Suprapubic skin (tissue), 4 donors: ENCODE measurements at regions not wholly inside any gene's neighbourhood (a gene's known extent, or its start where the extent isn't known, plus 50 kb on each side); places are given as distances from the start of the nearest gene placed in this dataset.
"Not testable (repeated sequence)": the region's sequence is repeated elsewhere in the genome, so short reads cannot be mapped to it uniquely, and the experiment has no call there.

ENCODE experiments used
- DNase-seq, 2 donors: peaks; one replicate each; pipeline ENCODE4 v3.0.0-alpha.2; 2019; ENCODE audit warnings: low spot score in 2 of 2
- H3K27ac ChIP-seq: fragments of 200-600 bp; sonication (generic); one replicate; pipeline ENCODE4 v1.5.1; 2019
- H3K27me3 ChIP-seq: fragments of 200-600 bp; sonication (generic); one replicate; pipeline ENCODE4 v1.5.1; 2019
- H3K36me3 ChIP-seq: fragments of 200-600 bp; sonication (generic); one replicate; pipeline ENCODE4 v1.5.1; 2019
- H3K4me1 ChIP-seq: fragments of 200-600 bp; sonication (generic); one replicate; pipeline ENCODE4 v1.5.1; 2019
- H3K4me3 ChIP-seq: fragments of 200-600 bp; sonication (generic); one replicate; pipeline ENCODE4 v1.5.1; 2019; ENCODE audit warnings: mild to moderate bottlenecking
- H3K9me3 ChIP-seq: fragments of 200-600 bp; sonication (generic); one replicate; pipeline ENCODE4 v1.5.1; 2019
- EP300 ChIP-seq: sonication (generic); formaldehyde crosslinking; IDR thresholded peaks from one replicate; pipeline ENCODE4 v1.6.1; 2017; ENCODE audit warnings: antibody characterized with exemption
- POLR2A ChIP-seq, 2 donors: fragments of 450-650 bp; IDR thresholded peaks; one replicate each; pipeline ENCODE4 v1.6.1; 2017; ENCODE audit warnings: antibody characterized with exemption in 2 of 2, mild to moderate bottlenecking in 2 of 2, moderate library complexity in 2 of 2
- POLR2AphosphoS5 ChIP-seq, 3 donors: sonication (generic); formaldehyde crosslinking; IDR thresholded peaks; one replicate each; pipeline ENCODE4 v1.6.1; 2017; ENCODE audit warnings: antibody characterized with exemption in 3 of 3
- WGBS: methylation state at CpG from one replicate; pipeline ENCODE4 v1.1.5; 2018; 5-methylcytosine and 5-hydroxymethylcytosine counted together
- TF ChIP-seq, protein P1 (sequence below), 2 donors: fragments of 200-600 bp in 1 of 2; fragments of 450-650 bp in 1 of 2; sonication (generic) in 1 of 2; IDR thresholded peaks; one replicate each; pipeline ENCODE4 v1.5.1; 2016 to 2019; ENCODE audit warnings: antibody characterized with exemption in 2 of 2, mild to moderate bottlenecking in 1 of 2, moderate library complexity in 1 of 2

DNA sequence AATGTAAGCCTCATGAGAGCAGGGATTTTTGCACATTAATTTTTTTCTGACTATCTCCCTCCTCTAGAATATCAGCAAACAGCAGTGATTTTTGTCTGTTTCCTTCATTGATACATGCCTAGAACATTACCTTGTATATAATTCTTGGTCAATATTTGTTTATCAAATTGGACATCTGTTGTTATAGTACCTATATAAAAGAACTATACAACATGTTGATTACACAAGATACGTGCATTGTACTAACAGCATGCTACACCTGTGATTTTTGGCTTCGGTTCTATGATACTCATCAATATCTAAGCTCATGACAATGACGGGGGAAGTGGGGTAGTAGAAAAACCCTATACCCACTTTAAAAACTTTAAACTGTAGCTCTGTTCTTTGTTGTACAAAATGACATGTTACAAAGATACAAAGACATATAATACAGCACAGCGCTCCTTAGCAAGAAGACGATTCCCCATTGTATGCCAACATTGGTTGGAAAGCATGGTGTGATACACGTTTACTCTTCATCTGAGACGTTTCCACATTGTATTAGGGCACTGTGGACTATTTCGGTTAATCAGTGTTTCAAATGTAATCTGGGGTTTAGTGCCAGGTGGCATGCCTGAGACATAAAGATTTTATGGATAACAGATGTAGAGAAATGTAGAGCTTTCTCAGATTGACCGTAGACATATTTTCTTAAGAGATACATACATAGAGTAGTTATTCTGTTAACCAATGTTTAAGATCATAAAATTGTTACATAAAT, 70.5 kb upstream of the FOXP2 start:
- H3K36me3 ChIP-seq: no peaks in the 10 kb centered on the region
- no peak for DNase-seq
- WGBS: 89% methylated on average over 9 of the region's 9 CpGs
- no peaks in the 10 kb centered on the region for H3K27me3 ChIP-seq
- H3K27ac ChIP-seq: no peak overlapping the region
- TF ChIP-seq, protein P1, sequence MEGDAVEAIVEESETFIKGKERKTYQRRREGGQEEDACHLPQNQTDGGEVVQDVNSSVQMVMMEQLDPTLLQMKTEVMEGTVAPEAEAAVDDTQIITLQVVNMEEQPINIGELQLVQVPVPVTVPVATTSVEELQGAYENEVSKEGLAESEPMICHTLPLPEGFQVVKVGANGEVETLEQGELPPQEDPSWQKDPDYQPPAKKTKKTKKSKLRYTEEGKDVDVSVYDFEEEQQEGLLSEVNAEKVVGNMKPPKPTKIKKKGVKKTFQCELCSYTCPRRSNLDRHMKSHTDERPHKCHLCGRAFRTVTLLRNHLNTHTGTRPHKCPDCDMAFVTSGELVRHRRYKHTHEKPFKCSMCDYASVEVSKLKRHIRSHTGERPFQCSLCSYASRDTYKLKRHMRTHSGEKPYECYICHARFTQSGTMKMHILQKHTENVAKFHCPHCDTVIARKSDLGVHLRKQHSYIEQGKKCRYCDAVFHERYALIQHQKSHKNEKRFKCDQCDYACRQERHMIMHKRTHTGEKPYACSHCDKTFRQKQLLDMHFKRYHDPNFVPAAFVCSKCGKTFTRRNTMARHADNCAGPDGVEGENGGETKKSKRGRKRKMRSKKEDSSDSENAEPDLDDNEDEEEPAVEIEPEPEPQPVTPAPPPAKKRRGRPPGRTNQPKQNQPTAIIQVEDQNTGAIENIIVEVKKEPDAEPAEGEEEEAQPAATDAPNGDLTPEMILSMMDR (IDR thresholded peaks at IDR 0.05): no peak
- TF ChIP-seq POLR2AphosphoS5 (IDR thresholded peaks at IDR 0.05) (no peak), POLR2A (IDR thresholded peaks at IDR 0.05) (no peak), EP300 (no peak)
- no peak overlapping the region for H3K4me3 ChIP-seq
- no peaks in the 10 kb centered on the region for H3K9me3 ChIP-seq
- H3K4me1 ChIP-seq: no peaks in the 10 kb centered on the region

DNA sequence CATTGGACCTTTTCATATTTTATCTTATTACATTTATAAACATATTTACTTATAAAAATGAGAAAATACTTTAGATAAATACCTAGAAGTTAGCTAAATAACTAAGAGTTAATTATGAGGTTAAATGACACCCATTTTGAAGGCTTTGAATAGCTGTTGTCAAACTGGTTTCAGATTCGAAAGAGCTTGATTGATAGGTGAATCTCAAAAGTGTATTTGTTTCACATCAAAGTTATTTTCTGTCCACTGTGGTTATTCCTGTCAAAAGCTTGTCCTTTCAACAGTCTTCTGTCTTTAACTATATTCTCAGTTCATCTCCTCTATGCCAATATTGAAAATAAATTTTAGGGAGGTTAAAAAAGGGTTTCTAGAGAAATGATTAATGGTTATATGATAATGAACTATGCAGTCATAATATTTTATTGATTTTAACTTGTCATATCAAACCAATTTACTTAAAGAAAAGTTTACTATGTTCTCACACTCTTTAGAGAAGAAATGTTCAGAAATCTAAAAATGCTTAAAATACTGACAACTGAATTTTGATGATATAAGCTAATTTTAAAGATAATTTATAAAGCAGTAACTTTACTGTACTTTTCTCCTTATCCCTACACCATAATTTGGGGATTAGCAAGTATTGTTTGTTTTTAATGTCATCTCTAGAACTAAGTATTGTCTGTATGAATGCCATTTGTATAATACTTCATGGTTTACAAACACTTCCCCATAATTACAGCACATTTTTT, 72.0 kb upstream of the FOXP2 start:
- WGBS: 41% methylated on average over 1 of the region's 1 CpG
- TF ChIP-seq, protein P1 (IDR thresholded peaks at IDR 0.05): no peak
- no peak for TF ChIP-seq POLR2A (IDR thresholded peaks at IDR 0.05)
- no peak for TF ChIP-seq POLR2AphosphoS5 (IDR thresholded peaks at IDR 0.05)
- TF ChIP-seq EP300: no peak
- Histone ChIP-seq H3K36me3 (no peaks in the 10 kb centered on the region), H3K4me3 (no peak overlapping the region), H3K4me1 (no peaks in the 10 kb centered on the region), H3K27ac (no peak overlapping the region), H3K9me3 (no peaks in the 10 kb centered on the region), H3K27me3 (no peaks in the 10 kb centered on the region)
- DNase-seq: no peak

DNA sequence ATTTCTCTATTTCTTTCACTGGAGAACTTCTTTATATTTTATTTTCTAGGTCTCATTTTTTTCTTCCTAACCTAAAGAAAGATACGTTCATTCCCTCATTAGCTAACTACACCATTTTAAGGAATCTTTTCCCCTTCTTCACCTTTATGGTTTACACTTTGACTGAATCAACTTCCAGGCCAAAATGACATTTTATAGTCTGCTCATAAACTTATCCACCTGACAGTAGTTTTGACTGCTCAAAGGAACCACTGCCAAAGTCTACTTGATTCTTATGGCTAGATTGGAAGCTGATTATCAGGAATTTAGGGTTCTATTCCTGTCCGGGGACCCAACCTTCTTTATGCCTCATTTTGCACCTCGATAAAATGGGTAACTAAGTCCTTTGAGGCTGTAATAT, 73.0 kb upstream of the FOXP2 start:
- DNase-seq: no peak
- Histone ChIP-seq H3K4me1 (no peaks in the 10 kb centered on the region), H3K27me3 (no peaks in the 10 kb centered on the region), H3K4me3 (no peak overlapping the region), H3K36me3 (no peaks in the 10 kb centered on the region), H3K27ac (no peak overlapping the region), H3K9me3 (no peaks in the 10 kb centered on the region)
- TF ChIP-seq POLR2AphosphoS5 (IDR thresholded peaks at IDR 0.05) (no peak), EP300 (no peak), POLR2A (IDR thresholded peaks at IDR 0.05) (no peak)
- TF ChIP-seq, protein P1 (IDR thresholded peaks at IDR 0.05): no peak
- 91% methylated on average over 3 of the region's 3 CpGs for WGBS

- Histone ChIP-seq H3K27ac (no peak overlapping the region), H3K9me3 (no peaks in the 10 kb centered on the region), H3K4me3 (no peak overlapping the region), H3K36me3 (no peaks in the 10 kb centered on the region), H3K27me3 (no peaks in the 10 kb centered on the region), H3K4me1 (no peaks in the 10 kb centered on the region)
- WGBS: 69% methylated on average over 1 of the region's 1 CpG
- DNase-seq: no peak
- TF ChIP-seq POLR2AphosphoS5 (IDR thresholded peaks at IDR 0.05) (no peak), POLR2A (IDR thresholded peaks at IDR 0.05) (no peak), EP300 (no peak)
- TF ChIP-seq, protein P1 (IDR thresholded peaks at IDR 0.05): no peak
These were observed 79.6 kb upstream of the FOXP2 start for GRCh38 chr7:114334989-114335388.

- H3K27me3 ChIP-seq, H3K27ac ChIP-seq, H3K4me3 ChIP-seq, H3K4me1 ChIP-seq, DNase-seq, H3K36me3 ChIP-seq, H3K9me3 ChIP-seq: not testable (repeated sequence)
- 87% methylated on average over 10 of the region's 10 CpGs for WGBS
These were observed 85.2 kb upstream of the FOXP2 start for GRCh38 chr7:114329458-114329857.
